Fibroblast of lung (primary cell): ENCODE measurements at regions not wholly inside any gene's neighbourhood (a gene's known extent, or its start where the extent isn't known, plus 50 kb on each side); places are given as distances from the start of the nearest gene placed in this dataset.

Experiments used
- CTCF ChIP-seq, 2 donors: IDR thresholded peaks in 1 of 2; conservative IDR thresholded peaks in 1 of 2; 1 replicate in 1 of 2; 2 replicates in 1 of 2; pipeline ENCODE4 v1.5.1; 2011 to 2012; ENCODE audit warnings: low read length in 2 of 2, control low read depth in 1 of 2, inconsistent platforms in 1 of 2, low read depth in 1 of 2, mild to moderate bottlenecking in 1 of 2
- EZH2 ChIP-seq: IDR thresholded peaks from 2 replicates; pipeline ENCODE4 v1.5.1; 2012; ENCODE audit warnings: low read length, control low read depth, mild to moderate bottlenecking; ENCODE audit errors: missing control alignments

- TF ChIP-seq CTCF (conservative IDR thresholded peaks at IDR 0.05 in 1 of 2, IDR thresholded peaks at IDR 0.05 in 1 of 2; ENCODE audit: low read depth in 1 of 2, low read length in 2 of 2) (no peak), EZH2 (no peak)
Measured at GRCh38 chr16:8146256-8147012, 443.9 kb downstream of the TMEM114 start.
